MCF 10A (cell line): ENCODE measurements at regions not wholly inside any gene's neighbourhood (a gene's known extent, or its start where the extent isn't known, plus 50 kb on each side); places are given as distances from the start of the nearest gene placed in this dataset.
A peak's percentile ranks its signal among the peaks of the same experiment; 100 is the strongest.

ENCODE experiments used
- BruUV-seq: library from RNA; stranded (reverse); fragments of 400-500 nt; replicated peaks from 2 replicates; lab custom pipeline; 2021; lab: Mats Ljungman, UMichigan
- CTCF ChIA-PET: fragments of 300-600 bp; sonication (Branson Sonifier 250); formaldehyde crosslinking; extraction: SDS; loops from one replicate; lab custom pipeline; 2021; ENCODE audit warnings: antibody characterized with exemption, inconsistent platforms; lab: Yijun Ruan, JAX
- POLR2A ChIA-PET: fragments of 300-600, 350-650 bp; sonication (Branson Sonifier 250); formaldehyde crosslinking; extraction: SDS; loops from one replicate; lab custom pipeline; 2020; ENCODE audit warnings: antibody characterized with exemption, inconsistent platforms; lab: Yijun Ruan, JAX
- DNase-seq: peaks from one replicate; pipeline ENCODE4 v3.0.0-alpha.2; 2018; ENCODE audit not compliant: unreplicated experiment
- H3K27ac Mint-ChIP-seq: one replicate; pipeline ENCODE4 v1.8.0; 2022; ENCODE audit warnings: mild to moderate bottlenecking, low read depth, mixed read lengths; ENCODE audit not compliant: unreplicated experiment
- H3K27me3 Mint-ChIP-seq: one replicate; pipeline ENCODE4 v1.8.0; 2022; ENCODE audit warnings: mixed read lengths; ENCODE audit not compliant: insufficient read depth, unreplicated experiment
- H3K36me3 Mint-ChIP-seq: one replicate; pipeline ENCODE4 v1.8.0; 2022; ENCODE audit warnings: mild to moderate bottlenecking, moderate library complexity, mixed read lengths; ENCODE audit not compliant: insufficient read depth, unreplicated experiment
- H3K4me1 Mint-ChIP-seq: one replicate; pipeline ENCODE4 v1.8.0; 2022; ENCODE audit warnings: mixed read lengths; ENCODE audit not compliant: insufficient read depth, unreplicated experiment
- H3K4me3 Mint-ChIP-seq: one replicate; pipeline ENCODE4 v1.8.0; 2022; ENCODE audit warnings: mild to moderate bottlenecking, moderate library complexity, mixed read lengths; ENCODE audit not compliant: unreplicated experiment
- H3K9me3 Mint-ChIP-seq: one replicate; pipeline ENCODE4 v1.8.0; 2022; ENCODE audit warnings: mixed read lengths; ENCODE audit not compliant: unreplicated experiment
- intact Hi-C: fragments of 100-400 bp; cut with micrococcal nuclease; formaldehyde crosslinking; loops from 2 replicates; pipeline ENCODE4 v1.14.1; 2022
- TF ChIP-seq, protein P1 (sequence below): fragments of 200-600 bp; IDR thresholded peaks from one replicate; pipeline ENCODE4 v1.8.0; 2022; ENCODE audit warnings: antibody characterized with exemption, mild to moderate bottlenecking; ENCODE audit not compliant: unreplicated experiment

DNA sequence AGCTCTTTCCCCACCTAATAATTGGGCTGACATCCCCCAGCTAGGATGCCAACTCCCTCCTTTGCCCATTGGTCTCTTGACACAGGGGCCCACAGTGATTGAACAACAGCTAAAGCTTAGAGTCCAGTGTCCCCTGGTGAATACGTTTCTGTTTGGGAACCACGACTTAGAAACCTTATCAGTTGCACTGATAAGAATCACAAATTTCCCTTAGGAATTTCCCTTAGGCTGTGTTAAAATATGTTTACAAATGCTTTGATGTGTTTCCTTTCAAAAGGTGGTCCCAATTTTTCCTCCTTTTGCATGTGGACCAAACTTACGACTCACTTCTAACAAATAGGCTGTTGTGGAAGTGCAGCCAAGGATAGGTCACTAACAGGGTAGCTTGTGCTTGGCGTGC lies 126.0 kb upstream of the INHBA start:
- Mint-ChIP-seq H3K4me3 (no peak overlapping the region), H3K36me3 (peaks cover 7% of the 10 kb centered on the region), H3K4me1 (no peaks in the 10 kb centered on the region), H3K9me3 (peaks cover 8% of the 10 kb centered on the region), H3K27me3 (no peaks in the 10 kb centered on the region), H3K27ac (no peak overlapping the region)
- POLR2A ChIA-PET, result interaction anchor here (0.9 kb wide), 1 partner anchor 40 kb away, joined by 3 read pairs; no protein-coding TSS in a partner anchor
- TF ChIP-seq, protein P1, sequence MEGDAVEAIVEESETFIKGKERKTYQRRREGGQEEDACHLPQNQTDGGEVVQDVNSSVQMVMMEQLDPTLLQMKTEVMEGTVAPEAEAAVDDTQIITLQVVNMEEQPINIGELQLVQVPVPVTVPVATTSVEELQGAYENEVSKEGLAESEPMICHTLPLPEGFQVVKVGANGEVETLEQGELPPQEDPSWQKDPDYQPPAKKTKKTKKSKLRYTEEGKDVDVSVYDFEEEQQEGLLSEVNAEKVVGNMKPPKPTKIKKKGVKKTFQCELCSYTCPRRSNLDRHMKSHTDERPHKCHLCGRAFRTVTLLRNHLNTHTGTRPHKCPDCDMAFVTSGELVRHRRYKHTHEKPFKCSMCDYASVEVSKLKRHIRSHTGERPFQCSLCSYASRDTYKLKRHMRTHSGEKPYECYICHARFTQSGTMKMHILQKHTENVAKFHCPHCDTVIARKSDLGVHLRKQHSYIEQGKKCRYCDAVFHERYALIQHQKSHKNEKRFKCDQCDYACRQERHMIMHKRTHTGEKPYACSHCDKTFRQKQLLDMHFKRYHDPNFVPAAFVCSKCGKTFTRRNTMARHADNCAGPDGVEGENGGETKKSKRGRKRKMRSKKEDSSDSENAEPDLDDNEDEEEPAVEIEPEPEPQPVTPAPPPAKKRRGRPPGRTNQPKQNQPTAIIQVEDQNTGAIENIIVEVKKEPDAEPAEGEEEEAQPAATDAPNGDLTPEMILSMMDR, result no peak
- DNase-seq, result no peak
- CTCF ChIA-PET, result interaction anchor here (1.0 kb wide), 1 partner anchor 112 kb away, joined by 3 read pairs; no protein-coding TSS in a partner anchor
- intact Hi-C loops, result no loop called here
- BruUV-seq, result no TSS peak

DNA sequence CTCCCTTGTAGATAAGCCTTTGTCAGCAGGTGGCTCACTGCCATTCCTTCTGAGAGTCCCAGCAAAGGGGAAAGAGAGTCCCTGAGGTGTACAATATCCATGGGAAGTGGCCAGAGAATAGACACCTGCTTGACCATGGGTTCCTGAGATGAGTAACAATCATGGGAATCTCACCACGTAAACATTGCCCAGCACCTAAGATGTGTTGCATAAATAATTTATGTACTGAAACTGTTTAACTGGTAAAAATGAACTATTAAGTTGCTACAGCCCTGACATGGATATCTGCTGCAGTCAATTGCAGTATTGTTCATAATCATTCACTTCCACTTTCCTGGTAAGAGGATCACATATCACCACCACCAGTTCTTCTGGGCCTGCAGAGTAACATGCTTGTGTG lies 123.8 kb upstream of the INHBA start:
- peaks cover 7% of the 10 kb centered on the region for H3K36me3 Mint-ChIP-seq
- H3K4me3 Mint-ChIP-seq, result no peak overlapping the region
- intact Hi-C loops, result no loop called here
- no peak overlapping the region for H3K27ac Mint-ChIP-seq
- TF ChIP-seq, protein P1, result no peak
- H3K9me3 Mint-ChIP-seq, result peaks cover 5% of the 10 kb centered on the region
- no peak for DNase-seq
- H3K27me3 Mint-ChIP-seq, result no peaks in the 10 kb centered on the region
- ChIA-PET POLR2A (interaction anchor here (0.5 kb wide), 1 partner anchor 59 kb away, joined by 4 read pairs; no protein-coding TSS in a partner anchor), CTCF (no interaction called here)
- no TSS peak for BruUV-seq
- H3K4me1 Mint-ChIP-seq, result no peaks in the 10 kb centered on the region

- no peak overlapping the region for H3K27ac Mint-ChIP-seq
- no peaks in the 10 kb centered on the region for H3K9me3 Mint-ChIP-seq
- TF ChIP-seq, protein P1, result no peak
- POLR2A ChIA-PET, result interaction anchor here (0.6 kb wide), 1 partner anchor 41 kb away, joined by 3 read pairs; no protein-coding TSS in a partner anchor
- intact Hi-C loops, result no loop called here
- no TSS peak for BruUV-seq
- DNase-seq, result peak; percentile 22
- no peak overlapping the region for H3K4me3 Mint-ChIP-seq
- peaks cover 7% of the 10 kb centered on the region for H3K36me3 Mint-ChIP-seq
- no peaks in the 10 kb centered on the region for H3K4me1 Mint-ChIP-seq
- no peaks in the 10 kb centered on the region for H3K27me3 Mint-ChIP-seq
- CTCF ChIA-PET, result no interaction called here
Measured at GRCh38 chr7:41825927-41826480, 123.1 kb upstream of the INHBA start.

DNA sequence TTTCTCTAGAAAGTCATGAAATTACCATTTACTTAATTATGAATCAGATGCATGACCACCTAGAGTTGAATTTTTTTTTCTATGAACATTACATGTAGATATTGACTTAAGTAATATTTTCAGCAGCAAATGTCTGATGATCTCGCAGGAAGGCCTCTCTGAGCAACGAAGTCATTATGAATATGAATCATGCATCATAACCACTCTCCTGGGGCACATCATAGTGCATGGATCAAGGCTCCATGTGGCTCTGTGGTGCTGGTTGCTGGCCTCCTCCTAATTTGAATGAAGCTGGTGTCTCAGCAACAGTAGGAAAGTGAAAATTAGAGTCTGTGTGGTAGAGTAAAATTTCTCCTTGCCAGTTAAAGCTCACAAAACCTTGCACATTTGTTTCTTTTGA lies 121.4 kb upstream of the INHBA start:
- Mint-ChIP-seq H3K4me1 (no peaks in the 10 kb centered on the region), H3K27ac (no peak overlapping the region), H3K27me3 (no peaks in the 10 kb centered on the region), H3K9me3 (peaks cover 7% of the 10 kb centered on the region), H3K4me3 (no peak overlapping the region), H3K36me3 (peaks cover 7% of the 10 kb centered on the region)
- ChIA-PET POLR2A (interaction anchor here (0.5 kb wide), 1 partner anchor 90 kb away, joined by 5 read pairs; no protein-coding TSS in a partner anchor), CTCF (no interaction called here)
- peak; percentile 11 for DNase-seq
- no TSS peak for BruUV-seq
- intact Hi-C loops, result no loop called here
- TF ChIP-seq, protein P1, result no peak
